HG03439 (cell line): ENCODE measurements at regions not wholly inside any gene's neighbourhood (a gene's known extent, or its start where the extent isn't known, plus 50 kb on each side); places are given as distances from the start of the nearest gene placed in this dataset.
A peak's percentile ranks its signal among the peaks of the same experiment; 100 is the strongest.

Experiments used
- ATAC-seq: cut with Tn5 transposase; IDR thresholded peaks from one replicate; pipeline ENCODE4 v1.9.1; 2021; ENCODE audit warnings: mild to moderate bottlenecking, moderate library complexity; ENCODE audit not compliant: unreplicated experiment

GRCh38 chr5:20680718-20681302 is 692.8 kb upstream of the CDH18 start:
- ATAC-seq: no peak

- ATAC-seq: peak; percentile 46
These were observed 690.9 kb upstream of the CDH18 start for GRCh38 chr5:20678814-20679298.

GRCh38 chr5:20678386-20678785 is 690.4 kb upstream of the CDH18 start:
- ATAC-seq: peak; percentile 57

DNA sequence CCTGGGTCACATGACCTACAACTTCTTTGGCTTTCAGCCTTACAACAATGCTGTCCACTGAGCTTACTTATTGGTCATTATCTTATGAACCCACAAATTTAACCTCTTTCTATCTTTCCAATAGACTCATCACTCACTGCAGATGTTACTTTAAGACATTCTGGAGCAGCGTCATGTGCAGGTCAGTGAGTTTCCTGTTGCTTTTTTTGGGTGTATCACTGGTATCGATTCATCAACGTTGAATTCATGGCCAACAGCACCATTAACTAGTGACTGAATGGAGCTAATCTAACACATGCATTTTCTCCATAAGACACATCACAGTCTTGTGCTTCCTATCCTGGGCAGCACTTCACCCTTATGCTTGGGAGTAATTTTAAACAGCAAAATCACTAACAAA is 672.6 kb upstream of the CDH18 start:
- no peak for ATAC-seq

DNA sequence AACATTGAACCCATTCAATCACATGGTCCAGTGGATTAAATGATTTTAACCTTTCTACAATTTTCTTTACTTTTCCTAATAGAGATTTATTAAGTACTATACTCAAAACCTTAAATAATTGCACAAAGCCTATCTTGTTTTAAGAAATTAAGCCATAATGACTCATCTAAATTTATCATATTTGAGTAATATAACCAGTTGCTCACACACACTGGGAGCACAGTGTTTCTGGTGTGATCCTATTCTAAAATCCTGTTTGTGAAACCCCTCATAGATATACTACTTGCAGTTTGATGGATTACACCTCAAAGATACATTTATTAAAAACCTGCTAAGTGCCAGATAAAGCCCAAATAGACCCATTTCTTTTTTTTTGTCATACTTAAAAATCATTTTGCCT is 668.3 kb upstream of the CDH18 start:
- no peak for ATAC-seq

- no peak for ATAC-seq
These were observed 667.2 kb upstream of the CDH18 start for GRCh38 chr5:20655211-20655610.

DNA sequence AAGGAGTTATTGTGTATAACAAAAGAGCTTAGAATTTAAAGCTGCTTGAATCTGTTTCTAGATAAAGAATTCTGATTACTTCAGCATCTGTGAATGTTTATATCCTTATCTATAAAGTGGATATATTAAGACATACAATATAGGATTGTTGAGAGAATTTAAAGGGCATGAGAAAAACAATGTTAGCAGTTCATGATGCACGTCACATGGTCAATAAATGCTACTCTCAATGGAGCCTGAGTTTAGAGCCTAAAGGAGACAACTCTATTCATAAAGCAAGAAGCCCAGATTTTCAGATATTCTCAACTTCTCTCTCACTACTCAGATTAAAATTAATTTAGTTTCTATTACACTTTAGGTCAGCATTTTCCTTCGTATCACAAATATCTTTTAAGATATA is 666.7 kb upstream of the CDH18 start:
- ATAC-seq: no peak

DNA sequence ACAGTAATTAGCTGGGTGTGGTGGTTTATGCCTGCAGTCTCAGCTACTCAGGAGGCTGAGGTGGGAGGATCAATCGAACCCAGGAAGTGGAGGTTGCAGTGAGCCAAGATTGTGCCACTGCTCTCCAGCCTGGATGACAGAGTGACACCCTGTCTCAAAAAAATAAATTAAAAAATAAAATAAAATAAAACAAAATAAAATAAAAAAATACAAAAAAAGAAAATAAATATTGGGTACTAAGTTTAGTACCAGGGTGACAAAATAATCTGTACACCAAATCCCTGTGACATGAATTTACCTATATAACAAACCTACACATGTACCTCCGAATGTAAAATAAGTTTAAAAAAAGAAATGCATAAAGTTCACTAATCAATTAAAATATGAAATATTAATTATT is 666.0 kb upstream of the CDH18 start:
- ATAC-seq: no peak

DNA sequence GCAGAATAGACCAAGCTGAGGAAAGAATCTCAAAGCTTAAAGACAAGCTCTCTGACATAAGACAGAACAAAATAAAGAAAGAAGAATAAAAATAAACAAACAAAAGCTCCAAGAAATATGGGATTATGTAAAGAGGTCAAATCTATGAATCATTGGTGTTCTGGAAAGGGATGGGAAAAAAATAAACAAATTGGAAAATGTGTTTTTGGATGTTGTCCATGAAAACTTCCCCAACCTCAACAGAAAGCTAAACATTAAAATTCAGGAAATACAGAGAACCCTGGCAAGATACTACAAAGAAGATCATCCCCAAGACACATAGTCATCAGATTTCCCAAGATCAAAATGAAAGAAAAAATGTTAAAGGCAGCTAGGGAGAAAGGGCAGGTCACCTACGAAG is 662.0 kb upstream of the CDH18 start:
- ATAC-seq: no peak

GRCh38 chr5:20648981-20649380 is 661.0 kb upstream of the CDH18 start:
- ATAC-seq: no peak

- ATAC-seq: no peak
These were observed 648.7 kb upstream of the CDH18 start for GRCh38 chr5:20636686-20637085.

GRCh38 chr5:20619591-20619990 is 631.6 kb upstream of the CDH18 start:
- ATAC-seq: no peak

- ATAC-seq: no peak
These were observed 630.3 kb upstream of the CDH18 start for GRCh38 chr5:20618340-20618739.

DNA sequence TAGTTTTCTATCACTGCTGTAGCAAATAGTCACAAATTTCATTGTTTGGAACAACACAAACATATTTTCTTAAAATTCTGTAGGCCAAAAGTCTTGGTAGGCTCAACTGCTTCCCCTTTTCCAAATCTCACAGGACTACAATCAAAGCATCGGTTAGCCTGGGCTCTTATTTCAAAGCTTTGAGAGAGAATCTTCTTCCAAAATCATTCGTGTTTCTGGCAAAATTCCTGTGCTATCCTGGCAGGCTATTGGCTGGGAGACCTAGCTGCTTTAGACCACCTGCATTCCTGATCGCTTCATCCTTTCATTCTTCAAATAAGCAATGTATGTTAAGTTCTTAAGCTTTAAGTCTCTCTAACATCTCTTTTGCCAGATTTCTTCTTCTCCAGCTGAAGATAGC is 629.8 kb upstream of the CDH18 start:
- ATAC-seq: no peak

DNA sequence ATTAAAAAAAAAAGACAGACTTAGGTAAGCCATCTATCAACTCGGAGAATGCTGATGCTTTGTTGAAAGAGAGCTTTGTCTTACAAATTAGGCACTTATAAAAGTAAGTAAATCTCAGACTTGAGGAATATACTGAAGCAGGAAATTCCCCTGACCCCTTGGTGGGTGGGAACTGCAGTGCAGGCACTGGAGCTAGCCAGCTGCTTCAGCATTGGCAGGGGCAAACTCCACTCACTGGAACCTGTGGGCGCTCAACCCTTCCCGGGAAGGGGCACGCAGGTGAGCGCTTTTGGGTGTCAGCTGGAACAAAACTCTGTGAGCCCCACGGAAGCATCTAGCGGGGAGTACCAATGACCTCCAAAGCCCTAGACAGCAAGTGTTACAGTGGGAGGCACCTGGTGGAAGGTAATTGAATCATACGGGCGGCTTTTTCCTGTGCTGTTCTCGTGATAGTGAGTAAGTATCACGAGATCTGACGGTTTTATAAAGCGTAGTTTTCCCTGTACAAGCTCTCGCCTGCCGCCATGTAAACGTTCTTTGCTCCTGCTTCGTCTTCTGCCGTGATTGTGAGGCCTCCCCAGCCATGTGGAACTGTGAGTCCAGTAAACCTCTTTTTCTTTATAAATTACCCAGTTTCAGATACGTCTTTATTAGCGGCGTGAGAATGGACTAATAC is 628.0 kb upstream of the CDH18 start:
- no peak for ATAC-seq

GRCh38 chr5:20611620-20612019 is 623.6 kb upstream of the CDH18 start:
- no peak for ATAC-seq

- no peak for ATAC-seq
These were observed 622.7 kb upstream of the CDH18 start for GRCh38 chr5:20610681-20611080.

DNA sequence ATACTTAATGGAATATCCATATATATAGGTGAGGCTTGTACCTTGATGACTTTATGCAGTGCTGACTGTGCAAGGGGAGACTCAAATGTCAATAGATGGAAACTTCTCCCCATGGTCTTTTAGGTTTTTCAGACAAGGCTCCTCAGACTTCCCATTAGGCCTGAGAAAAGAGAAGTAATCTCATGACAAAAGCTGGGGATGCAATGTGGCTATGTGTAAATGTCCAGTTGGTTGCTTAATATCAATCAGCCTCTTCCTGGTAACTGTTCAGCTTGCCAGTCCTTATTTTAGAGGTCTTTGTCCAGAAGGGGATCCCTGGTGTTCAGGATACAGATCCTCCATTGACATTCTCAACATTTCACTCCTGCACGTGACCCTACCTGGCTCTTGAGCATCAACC is 621.1 kb upstream of the CDH18 start:
- ATAC-seq: no peak

DNA sequence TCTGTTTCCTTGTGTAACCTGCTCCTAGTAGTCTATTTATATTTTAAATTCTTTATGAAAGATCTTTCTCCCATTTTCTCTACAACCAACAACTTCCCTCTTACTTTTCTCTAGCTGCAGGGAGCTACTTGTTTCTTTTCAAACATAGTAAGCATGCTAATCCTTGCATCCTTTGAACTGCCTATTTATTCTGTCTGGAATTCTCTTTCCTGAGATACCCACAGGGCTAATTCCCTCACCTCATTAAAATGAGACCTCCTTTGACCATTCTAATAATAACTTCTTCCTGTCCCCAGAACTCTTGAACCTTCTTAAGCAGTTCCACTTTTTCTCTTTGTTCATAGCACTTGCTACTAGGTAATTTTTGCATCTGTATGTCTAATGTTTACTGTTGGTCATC is 620.6 kb upstream of the CDH18 start:
- ATAC-seq: no peak

GRCh38 chr5:20605732-20606525 is 617.9 kb upstream of the CDH18 start:
- no peak for ATAC-seq

GRCh38 chr5:20604992-20605391 is 617.0 kb upstream of the CDH18 start:
- no peak for ATAC-seq

- no peak for ATAC-seq
These were observed 613.7 kb upstream of the CDH18 start for GRCh38 chr5:20601678-20602100.
